ENCODE measurements at regions not wholly inside any gene's neighbourhood (a gene's known extent, or its start where the extent isn't known, plus 50 kb on each side); places are given as distances from the start of the nearest gene placed in this dataset.
"Not testable (repeated sequence)": the region's sequence is repeated elsewhere in the genome, so short reads cannot be mapped to it uniquely, and the experiment has no call there.

- not testable (repeated sequence) for TF ChIP-seq CTCF (conservative IDR thresholded peaks at IDR 0.05 in 1 of 2, IDR thresholded peaks at IDR 0.05 in 1 of 2; ENCODE audit: low read depth in 1 of 2, low read length in 2 of 2); EZH2 (IDR thresholded peaks at IDR 0.05; ENCODE audit: low read length, missing control alignments)
Measured at GRCh38 chr1:184817003-184817402, 62.3 kb upstream of the EDEM3 start.

All from fibroblast of lung (primary cell).